Astrocyte of the spinal cord (primary cell): ENCODE measurements at regions not wholly inside any gene's neighbourhood (a gene's known extent, or its start where the extent isn't known, plus 50 kb on each side); places are given as distances from the start of the nearest gene placed in this dataset.

ENCODE experiments used
- DNase-seq: peaks from one replicate; pipeline ENCODE4 v3.0.0; 2011; ENCODE audit warnings: low read depth, low spot score
- H3K4me3 ChIP-seq: 2 replicates; pipeline ENCODE4 v1.5.1; 2011; ENCODE audit warnings: low read depth, mild to moderate bottlenecking, low read length, moderate library complexity
- CTCF ChIP-seq: IDR thresholded peaks from 2 replicates; pipeline ENCODE4 v1.5.1; 2012; ENCODE audit warnings: low read depth, mild to moderate bottlenecking, low read length, inconsistent platforms
- in situ Hi-C: cut with HindIII; loops from 2 replicates; pipeline ENCODE4 v1.10.0; 2017; ENCODE audit warnings: low sequenced_read_pairs

GRCh38 chr13:40394304-40394985 lies 272.0 kb downstream of the FOXO1 start:
- no peak for DNase-seq

GRCh38 chr13:40398065-40398464 lies 268.4 kb downstream of the FOXO1 start:
- in situ Hi-C loops = no loop called here
- no peak for TF ChIP-seq CTCF
- no peak for DNase-seq
- no peak overlapping the region for H3K4me3 ChIP-seq

More at GRCh38 chr13:40394304-40394985, 272.0 kb downstream of the FOXO1 start:
- TF ChIP-seq CTCF = no peak
- in situ Hi-C loops = no loop called here
- no peak overlapping the region for H3K4me3 ChIP-seq

DNA sequence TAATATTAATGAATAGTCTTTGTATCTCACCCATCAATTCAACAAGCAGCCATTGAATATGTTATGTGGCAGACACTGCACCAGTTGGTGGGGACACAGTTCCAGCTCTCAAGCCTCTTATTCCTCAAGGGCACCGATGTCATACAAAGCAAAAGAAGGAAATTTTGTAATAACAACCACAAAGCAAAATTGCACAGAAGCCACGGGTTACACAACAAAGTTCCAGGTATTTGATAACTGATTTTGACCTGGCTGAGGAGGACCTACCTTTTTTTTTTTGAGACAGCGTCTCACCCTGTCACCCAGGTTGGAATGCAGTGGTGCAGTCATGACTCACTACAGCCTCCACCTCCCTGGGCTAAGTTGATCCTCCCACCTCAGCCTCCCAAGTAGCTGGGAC lies 266.7 kb downstream of the FOXO1 start:
- no peak for DNase-seq
- TF ChIP-seq CTCF = no peak
- in situ Hi-C loops = no loop called here

GRCh38 chr13:40401911-40402776 lies 264.3 kb downstream of the FOXO1 start:
- TF ChIP-seq CTCF = no peak
- H3K4me3 ChIP-seq = no peak overlapping the region
- DNase-seq = peak; percentile 98
- in situ Hi-C loops = no loop called here

More for the DNA sequence above, 266.7 kb downstream of the FOXO1 start:
- no peak overlapping the region for H3K4me3 ChIP-seq

GRCh38 chr13:40402931-40403431 lies 263.5 kb downstream of the FOXO1 start:
- in situ Hi-C loops = no loop called here
- no peak for TF ChIP-seq CTCF
- no peak overlapping the region for H3K4me3 ChIP-seq
- DNase-seq = peak; percentile 85

DNA sequence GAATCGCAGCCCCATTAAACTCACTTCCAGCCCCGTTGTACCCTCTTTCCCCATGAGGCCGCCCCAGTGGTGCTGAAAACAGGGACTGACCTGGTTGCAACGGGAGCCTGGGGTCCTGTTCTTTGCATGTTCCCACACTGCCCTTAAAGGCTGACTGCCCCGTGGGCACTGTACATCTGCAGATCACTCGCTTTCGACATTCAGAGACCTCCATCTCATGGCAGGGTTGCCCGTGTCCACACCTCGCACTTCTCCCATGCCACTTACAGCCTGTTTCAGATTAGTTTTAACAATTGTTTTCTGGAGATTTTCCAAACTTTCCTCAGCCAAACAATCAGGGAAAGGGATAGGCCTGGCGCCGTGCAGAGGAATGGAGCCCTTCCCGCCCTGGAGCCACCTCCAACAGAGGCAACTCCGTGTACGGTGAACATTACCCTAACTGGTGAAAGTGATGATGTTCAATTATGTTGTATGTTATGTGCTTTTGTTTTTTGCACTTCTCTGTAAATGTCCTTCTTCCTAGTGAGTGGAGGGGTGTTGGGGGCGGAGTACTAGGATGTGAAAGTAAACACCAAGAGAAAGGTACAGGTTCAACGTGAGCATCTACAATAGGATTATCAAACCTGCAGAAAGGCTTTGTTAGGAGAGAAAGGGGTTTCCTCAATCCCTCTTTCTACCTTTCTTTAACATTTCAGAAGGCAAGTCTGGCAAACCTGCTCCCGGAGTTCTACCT lies 262.8 kb downstream of the FOXO1 start:
- in situ Hi-C loops = no loop called here
- no peak overlapping the region for H3K4me3 ChIP-seq
- DNase-seq = no peak
- no peak for TF ChIP-seq CTCF
